ENCODE measurements at regions not wholly inside any gene's neighbourhood (a gene's known extent, or its start where the extent isn't known, plus 50 kb on each side); places are given as distances from the start of the nearest gene placed in this dataset.

DNA sequence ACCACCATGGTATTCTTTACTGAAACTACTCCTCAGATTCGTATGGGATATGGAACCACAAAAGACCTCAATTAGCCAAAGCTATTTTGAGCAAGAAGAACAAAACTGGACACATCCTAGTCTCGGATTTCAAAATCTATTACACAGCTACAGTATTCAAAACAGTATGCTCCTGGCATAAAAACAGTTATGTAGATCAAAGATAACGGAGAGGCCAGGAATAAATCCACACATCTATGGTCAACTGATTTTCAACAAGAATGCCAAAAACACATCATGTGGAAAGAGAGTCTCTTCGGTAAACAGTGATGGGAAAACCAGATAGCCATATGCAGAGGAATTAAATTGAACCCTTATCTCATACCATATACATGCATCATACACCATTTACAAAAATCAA lies 155.3 kb downstream of the SPCS3 start:
- no peak for TF ChIP-seq POLR2AphosphoS5 (IDR thresholded peaks at IDR 0.05)
- TF ChIP-seq, protein P1, sequence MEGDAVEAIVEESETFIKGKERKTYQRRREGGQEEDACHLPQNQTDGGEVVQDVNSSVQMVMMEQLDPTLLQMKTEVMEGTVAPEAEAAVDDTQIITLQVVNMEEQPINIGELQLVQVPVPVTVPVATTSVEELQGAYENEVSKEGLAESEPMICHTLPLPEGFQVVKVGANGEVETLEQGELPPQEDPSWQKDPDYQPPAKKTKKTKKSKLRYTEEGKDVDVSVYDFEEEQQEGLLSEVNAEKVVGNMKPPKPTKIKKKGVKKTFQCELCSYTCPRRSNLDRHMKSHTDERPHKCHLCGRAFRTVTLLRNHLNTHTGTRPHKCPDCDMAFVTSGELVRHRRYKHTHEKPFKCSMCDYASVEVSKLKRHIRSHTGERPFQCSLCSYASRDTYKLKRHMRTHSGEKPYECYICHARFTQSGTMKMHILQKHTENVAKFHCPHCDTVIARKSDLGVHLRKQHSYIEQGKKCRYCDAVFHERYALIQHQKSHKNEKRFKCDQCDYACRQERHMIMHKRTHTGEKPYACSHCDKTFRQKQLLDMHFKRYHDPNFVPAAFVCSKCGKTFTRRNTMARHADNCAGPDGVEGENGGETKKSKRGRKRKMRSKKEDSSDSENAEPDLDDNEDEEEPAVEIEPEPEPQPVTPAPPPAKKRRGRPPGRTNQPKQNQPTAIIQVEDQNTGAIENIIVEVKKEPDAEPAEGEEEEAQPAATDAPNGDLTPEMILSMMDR (IDR thresholded peaks at IDR 0.05), result no peak
- no peak for TF ChIP-seq EP300 (IDR thresholded peaks at IDR 0.05)
- no peak for TF ChIP-seq POLR2A (IDR thresholded peaks at IDR 0.05)
